Activated T-helper 2 cell treated with anti-CD3 and anti-CD28 coated beads, Interferon-gamma antibody, Interleukin-2, Interleukin-4, amounts not matched to agents 10 μg/mL and 5 μg/mL and 100 μg/mL, durations not matched to agents 14 hours and 24 hours and 36 hours (primary cell): ENCODE measurements at regions not wholly inside any gene's neighbourhood (a gene's known extent, or its start where the extent isn't known, plus 50 kb on each side); places are given as distances from the start of the nearest gene placed in this dataset.

Experiments
- DNase-seq: peaks from one replicate; pipeline ENCODE4 v3.0.0; 2021; ENCODE audit warnings: low spot score
- H3K27ac Mint-ChIP-seq: one replicate; pipeline ENCODE4 v1.8.0; 2021; ENCODE audit warnings: mixed read lengths
- H3K27me3 Mint-ChIP-seq: one replicate; pipeline ENCODE4 v1.8.0; 2021; ENCODE audit warnings: low read depth, mixed read lengths
- H3K36me3 Mint-ChIP-seq: one replicate; pipeline ENCODE4 v1.8.0; 2021; ENCODE audit warnings: low read depth, mixed read lengths
- H3K4me1 Mint-ChIP-seq: one replicate; pipeline ENCODE4 v1.8.0; 2021; ENCODE audit warnings: low read depth, mixed read lengths
- H3K4me3 Mint-ChIP-seq: one replicate; pipeline ENCODE4 v1.8.0; 2021; ENCODE audit warnings: low read depth, mild to moderate bottlenecking, moderate library complexity, mixed read lengths
- H3K9me3 Mint-ChIP-seq: one replicate; pipeline ENCODE4 v1.8.0; 2021; ENCODE audit warnings: mixed read lengths
- intact Hi-C: fragments of 100-400 bp; cut with micrococcal nuclease; formaldehyde crosslinking; loops from one replicate; pipeline ENCODE4 v1.15.1; 2023

DNA sequence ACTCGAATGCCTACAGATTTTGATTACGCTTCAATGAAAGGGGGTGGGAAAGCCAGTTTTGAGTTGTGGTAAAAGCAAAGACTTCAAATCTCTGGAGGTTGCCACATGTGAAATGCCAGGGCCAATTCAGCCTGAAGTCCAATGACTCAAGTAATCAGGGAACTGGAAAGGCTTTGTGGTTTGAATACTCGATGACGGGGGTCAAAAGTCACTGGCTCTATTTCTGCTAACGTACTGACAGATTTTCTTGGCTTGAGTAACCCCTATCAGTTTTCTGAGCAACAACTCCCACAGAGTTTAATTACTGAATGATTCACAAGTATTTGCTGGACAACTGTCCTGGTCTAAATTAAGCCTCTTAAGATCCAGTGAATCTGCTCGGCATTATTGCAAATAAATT, 152.2 kb downstream of the SIPA1L2 start:
- H3K9me3 Mint-ChIP-seq = no peaks in the 10 kb centered on the region
- H3K27me3 Mint-ChIP-seq = peaks cover 1% of the 10 kb centered on the region
- no peaks in the 10 kb centered on the region for H3K4me1 Mint-ChIP-seq
- intact Hi-C loops = no loop called here
- no peak overlapping the region for H3K27ac Mint-ChIP-seq
- no peaks in the 10 kb centered on the region for H3K36me3 Mint-ChIP-seq
- H3K4me3 Mint-ChIP-seq = no peak overlapping the region
- DNase-seq = no peak

DNA sequence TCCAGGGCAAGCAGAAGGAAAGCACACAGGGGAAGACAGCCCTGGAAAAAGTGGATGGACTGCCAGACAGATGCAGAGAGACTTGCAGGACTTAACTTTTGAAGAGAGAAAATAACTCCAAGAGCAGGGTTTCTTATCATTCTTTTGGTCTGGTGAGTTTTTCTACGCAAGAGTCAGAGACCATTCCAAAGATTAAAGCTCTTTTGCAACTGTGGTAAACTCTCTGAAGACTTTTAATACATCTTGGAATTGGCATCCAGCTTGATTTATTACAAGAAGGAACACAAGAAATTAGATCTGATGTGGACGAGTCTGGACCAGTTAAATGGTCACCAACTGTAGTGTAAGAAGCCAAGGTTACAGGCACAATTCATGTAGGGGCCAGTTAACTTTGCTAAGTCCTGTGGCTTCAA, 153.4 kb downstream of the SIPA1L2 start:
- peaks cover 1% of the 10 kb centered on the region for H3K27me3 Mint-ChIP-seq
- no peak overlapping the region for H3K27ac Mint-ChIP-seq
- intact Hi-C loops = no loop called here
- no peaks in the 10 kb centered on the region for H3K9me3 Mint-ChIP-seq
- no peak for DNase-seq
- H3K36me3 Mint-ChIP-seq = no peaks in the 10 kb centered on the region
- peaks cover 2% of the 10 kb centered on the region for H3K4me1 Mint-ChIP-seq
- H3K4me3 Mint-ChIP-seq = no peak overlapping the region

DNA sequence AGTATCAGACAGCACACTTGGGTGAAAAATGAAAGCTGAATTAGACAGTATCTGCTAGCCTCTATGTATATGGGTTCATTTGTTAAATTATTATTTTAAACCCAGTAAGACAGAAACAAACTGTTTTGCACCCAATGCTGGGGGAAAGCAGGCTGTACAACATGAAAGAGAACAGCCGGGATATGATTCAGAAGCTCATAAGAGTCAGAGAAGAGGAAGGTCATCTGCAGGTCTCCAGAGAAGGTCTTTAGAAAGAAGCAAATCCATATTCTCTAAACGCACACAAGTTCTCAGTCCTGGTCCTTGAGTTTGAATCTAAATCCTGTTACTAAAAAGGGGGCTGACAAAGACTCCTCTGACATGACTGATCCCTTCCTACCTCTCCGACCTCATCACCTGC, 155.1 kb downstream of the SIPA1L2 start:
- no peak overlapping the region for H3K4me3 Mint-ChIP-seq
- H3K4me1 Mint-ChIP-seq = peaks cover 2% of the 10 kb centered on the region
- peaks cover 1% of the 10 kb centered on the region for H3K27me3 Mint-ChIP-seq
- intact Hi-C loops = no loop called here
- no peaks in the 10 kb centered on the region for H3K36me3 Mint-ChIP-seq
- no peaks in the 10 kb centered on the region for H3K9me3 Mint-ChIP-seq
- H3K27ac Mint-ChIP-seq = no peak overlapping the region
- no peak for DNase-seq

DNA sequence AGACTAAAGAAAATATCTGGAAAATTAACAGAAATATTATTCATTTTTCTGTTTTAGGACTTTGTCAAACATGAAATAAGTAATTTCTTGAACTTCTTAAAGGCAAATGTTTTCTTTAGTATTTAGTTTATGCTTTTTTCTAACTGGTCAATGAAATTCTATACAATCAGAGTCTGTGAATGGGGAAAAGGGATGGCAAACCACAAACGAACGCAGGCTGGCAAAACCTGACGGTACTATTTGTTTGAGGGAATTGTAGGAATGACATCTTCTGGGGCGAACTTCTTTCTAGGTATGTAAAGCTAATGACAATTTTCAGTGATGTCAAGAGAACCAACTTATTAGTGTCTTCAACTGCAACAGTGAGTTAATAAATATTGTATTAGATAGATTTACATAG, 156.0 kb downstream of the SIPA1L2 start:
- Mint-ChIP-seq H3K4me1 (peaks cover 2% of the 10 kb centered on the region), H3K27ac (no peak overlapping the region), H3K4me3 (no peak overlapping the region), H3K36me3 (no peaks in the 10 kb centered on the region), H3K27me3 (peaks cover 1% of the 10 kb centered on the region), H3K9me3 (no peaks in the 10 kb centered on the region)
- intact Hi-C loops = no loop called here
- no peak for DNase-seq

DNA sequence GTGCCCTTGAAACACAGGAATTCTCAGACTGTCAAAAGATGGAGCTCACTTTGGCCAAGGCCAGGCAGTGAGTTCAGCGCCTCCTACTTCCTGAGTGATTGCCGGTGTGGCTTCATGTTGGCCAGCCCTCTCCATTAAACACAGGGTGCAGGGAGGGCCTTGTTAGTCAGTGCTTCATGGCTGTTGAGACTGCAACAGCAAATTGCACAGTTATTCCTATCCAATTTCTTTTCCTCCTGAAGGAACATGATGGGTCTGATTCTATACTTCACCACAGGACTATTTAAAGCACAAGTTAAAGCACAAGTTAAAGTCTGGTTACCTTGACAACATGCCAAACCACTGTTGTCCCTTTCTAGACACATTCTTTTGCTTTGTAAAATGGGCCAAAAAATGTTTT, 156.6 kb downstream of the SIPA1L2 start:
- Mint-ChIP-seq H3K9me3 (no peaks in the 10 kb centered on the region), H3K4me3 (no peak overlapping the region), H3K36me3 (no peaks in the 10 kb centered on the region), H3K27me3 (peaks cover 1% of the 10 kb centered on the region), H3K27ac (no peak overlapping the region), H3K4me1 (peaks cover 2% of the 10 kb centered on the region)
- no peak for DNase-seq
- intact Hi-C loops = no loop called here

DNA sequence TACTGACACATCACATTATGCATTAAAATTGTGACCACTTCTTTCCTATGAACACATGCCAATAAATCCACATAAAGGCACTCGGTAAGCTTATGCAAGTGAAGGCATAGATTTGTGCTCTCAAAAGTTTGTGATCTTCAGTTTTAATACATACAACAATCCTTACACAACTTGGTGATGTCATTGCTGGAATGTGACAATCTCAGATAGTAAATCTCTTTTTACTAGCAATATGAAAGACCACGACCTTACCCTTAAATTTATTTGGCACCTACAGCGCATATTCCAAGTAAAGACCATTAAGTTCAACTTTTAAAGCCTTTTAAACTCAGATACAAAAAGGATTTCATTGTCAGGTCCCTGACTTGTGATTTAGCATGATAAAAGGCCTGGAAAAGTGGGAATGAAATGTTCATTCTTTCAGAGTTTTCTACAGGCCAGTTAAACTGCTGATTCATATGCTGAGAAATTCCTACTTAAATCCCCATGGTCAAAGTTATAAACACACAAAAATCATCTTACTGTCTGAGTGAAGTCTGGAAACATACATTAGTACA, 157.4 kb downstream of the SIPA1L2 start:
- no peaks in the 10 kb centered on the region for H3K36me3 Mint-ChIP-seq
- no peaks in the 10 kb centered on the region for H3K9me3 Mint-ChIP-seq
- peaks cover 2% of the 10 kb centered on the region for H3K4me1 Mint-ChIP-seq
- intact Hi-C loops = no loop called here
- no peak overlapping the region for H3K27ac Mint-ChIP-seq
- H3K4me3 Mint-ChIP-seq = no peak overlapping the region
- DNase-seq = no peak
- peaks cover 1% of the 10 kb centered on the region for H3K27me3 Mint-ChIP-seq

DNA sequence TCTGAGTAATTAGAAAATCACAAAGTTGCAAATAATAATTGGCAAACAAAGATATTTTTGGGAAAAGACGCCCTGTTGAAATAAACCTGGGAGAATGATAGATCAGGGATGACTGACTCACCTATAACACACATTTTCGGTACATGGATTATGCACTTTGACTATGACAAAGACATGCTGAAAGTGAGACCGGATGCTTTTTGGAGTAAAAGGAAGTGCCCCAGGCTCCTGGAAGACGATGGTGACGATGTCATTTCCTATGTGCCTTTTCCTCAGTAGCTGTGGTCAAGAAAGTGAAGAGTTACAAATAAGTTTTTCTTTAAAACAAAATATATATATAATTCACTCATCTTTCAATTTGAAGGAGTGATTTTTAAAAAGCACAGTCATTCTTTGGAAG, 158.7 kb downstream of the SIPA1L2 start:
- Mint-ChIP-seq H3K4me1 (peaks cover 2% of the 10 kb centered on the region), H3K27ac (no peak overlapping the region), H3K36me3 (no peaks in the 10 kb centered on the region), H3K4me3 (no peak overlapping the region), H3K9me3 (no peaks in the 10 kb centered on the region), H3K27me3 (peaks cover under 1% of the 10 kb centered on the region)
- no peak for DNase-seq
- intact Hi-C loops = no loop called here

DNA sequence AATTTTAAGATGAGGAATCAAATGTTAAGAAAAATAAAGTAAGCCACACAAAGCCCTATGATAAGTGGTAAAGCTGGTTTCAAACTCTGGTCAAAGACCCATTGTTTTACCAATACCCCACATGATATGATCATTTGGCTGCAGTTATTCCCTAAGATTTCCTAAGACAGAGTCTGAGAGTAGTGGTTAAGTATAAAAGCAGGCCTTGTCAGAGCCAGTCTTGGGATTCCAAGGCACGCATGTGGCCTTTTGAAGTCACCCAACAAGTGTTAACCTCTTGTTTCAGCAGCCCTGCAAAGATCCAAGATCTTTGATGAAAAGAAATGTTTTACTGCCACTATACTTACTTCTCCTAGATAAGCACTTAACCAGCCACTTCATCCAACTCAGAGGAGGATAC, 159.2 kb downstream of the SIPA1L2 start:
- no peaks in the 10 kb centered on the region for H3K36me3 Mint-ChIP-seq
- no peak for DNase-seq
- H3K9me3 Mint-ChIP-seq = no peaks in the 10 kb centered on the region
- intact Hi-C loops = no loop called here
- H3K4me3 Mint-ChIP-seq = no peak overlapping the region
- peaks cover 2% of the 10 kb centered on the region for H3K4me1 Mint-ChIP-seq
- no peaks in the 10 kb centered on the region for H3K27me3 Mint-ChIP-seq
- no peak overlapping the region for H3K27ac Mint-ChIP-seq

DNA sequence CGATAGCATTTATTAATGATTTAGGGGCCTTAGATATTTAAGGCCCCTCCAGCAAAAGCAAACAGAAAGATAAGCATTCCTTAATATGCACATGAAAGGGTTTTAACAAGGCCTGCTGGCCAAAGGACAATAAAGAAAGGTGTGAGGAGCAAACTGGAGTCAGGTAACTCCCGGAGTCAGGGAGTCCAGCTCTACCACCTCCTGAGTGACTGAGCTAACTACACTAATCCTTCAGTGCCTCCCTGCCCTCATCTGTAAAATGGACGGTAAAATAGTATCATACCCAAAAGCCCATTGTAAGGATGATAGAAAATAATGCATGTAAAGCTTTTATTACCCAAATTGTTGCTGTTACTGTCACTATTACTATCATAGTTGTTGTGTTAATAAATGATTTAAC, 161.7 kb downstream of the SIPA1L2 start:
- H3K4me1 Mint-ChIP-seq = peaks cover 2% of the 10 kb centered on the region
- H3K36me3 Mint-ChIP-seq = no peaks in the 10 kb centered on the region
- intact Hi-C loops = no loop called here
- H3K27me3 Mint-ChIP-seq = peaks cover 2% of the 10 kb centered on the region
- no peak overlapping the region for H3K4me3 Mint-ChIP-seq
- DNase-seq = no peak
- H3K27ac Mint-ChIP-seq = no peak overlapping the region
- no peaks in the 10 kb centered on the region for H3K9me3 Mint-ChIP-seq

DNA sequence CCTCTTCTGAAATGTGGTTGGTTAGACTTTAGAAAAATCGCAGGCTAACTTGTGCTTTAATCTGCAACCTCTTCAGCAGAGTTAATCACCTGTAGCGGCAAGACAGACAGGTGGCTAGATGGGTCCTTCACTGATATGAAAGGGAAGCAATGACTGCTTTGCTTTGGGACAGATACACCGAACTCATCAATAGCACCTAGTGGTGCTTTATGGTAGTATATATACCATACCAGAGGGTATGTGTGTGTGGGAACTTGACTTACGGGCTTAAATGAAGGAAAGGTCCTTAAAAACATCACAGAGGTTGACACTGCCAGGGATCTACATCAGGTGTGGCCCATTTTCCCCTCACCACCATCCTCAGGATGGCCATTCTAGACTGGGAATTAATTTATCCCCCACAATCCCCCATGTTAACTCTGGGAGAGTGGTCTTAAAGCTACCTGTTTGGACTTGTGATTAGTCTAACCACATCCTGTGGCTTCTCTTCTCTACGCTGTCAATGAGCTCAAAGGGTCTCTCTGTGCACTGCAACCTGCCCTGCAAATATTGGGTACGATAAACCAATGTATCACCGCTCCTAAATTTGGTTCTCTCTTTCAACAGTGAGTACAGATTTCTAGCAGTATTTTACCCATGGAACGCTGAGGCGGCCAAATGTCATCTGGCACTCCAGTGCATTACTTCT, 162.7 kb downstream of the SIPA1L2 start:
- H3K27me3 Mint-ChIP-seq = peaks cover 2% of the 10 kb centered on the region
- intact Hi-C loops = no loop called here
- H3K27ac Mint-ChIP-seq = no peak overlapping the region
- H3K36me3 Mint-ChIP-seq = no peaks in the 10 kb centered on the region
- no peak overlapping the region for H3K4me3 Mint-ChIP-seq
- H3K9me3 Mint-ChIP-seq = no peaks in the 10 kb centered on the region
- no peak for DNase-seq
- peaks cover 2% of the 10 kb centered on the region for H3K4me1 Mint-ChIP-seq

DNA sequence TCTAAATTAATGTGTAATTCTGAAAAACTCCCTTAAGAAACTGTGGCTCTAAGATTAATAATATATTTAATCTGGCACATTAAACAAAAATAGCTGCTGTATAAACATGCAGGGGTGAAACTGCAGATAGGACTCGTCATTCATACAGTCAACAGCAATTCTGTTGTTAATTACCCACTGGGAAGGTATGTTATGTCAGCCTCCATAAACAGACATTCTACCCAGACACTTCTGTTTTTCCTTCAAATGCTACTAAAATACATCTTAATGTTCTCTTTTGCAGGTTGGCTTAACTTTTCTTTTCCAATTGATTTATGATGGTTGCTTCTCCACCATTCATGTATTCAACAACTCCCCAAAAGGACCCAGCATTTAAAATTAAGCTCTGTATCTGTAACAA, 165.6 kb downstream of the SIPA1L2 start:
- DNase-seq = no peak
- H3K27me3 Mint-ChIP-seq = peaks cover 5% of the 10 kb centered on the region
- no peaks in the 10 kb centered on the region for H3K36me3 Mint-ChIP-seq
- intact Hi-C loops = no loop called here
- no peaks in the 10 kb centered on the region for H3K9me3 Mint-ChIP-seq
- no peaks in the 10 kb centered on the region for H3K4me1 Mint-ChIP-seq
- H3K27ac Mint-ChIP-seq = no peak overlapping the region
- H3K4me3 Mint-ChIP-seq = no peak overlapping the region

DNA sequence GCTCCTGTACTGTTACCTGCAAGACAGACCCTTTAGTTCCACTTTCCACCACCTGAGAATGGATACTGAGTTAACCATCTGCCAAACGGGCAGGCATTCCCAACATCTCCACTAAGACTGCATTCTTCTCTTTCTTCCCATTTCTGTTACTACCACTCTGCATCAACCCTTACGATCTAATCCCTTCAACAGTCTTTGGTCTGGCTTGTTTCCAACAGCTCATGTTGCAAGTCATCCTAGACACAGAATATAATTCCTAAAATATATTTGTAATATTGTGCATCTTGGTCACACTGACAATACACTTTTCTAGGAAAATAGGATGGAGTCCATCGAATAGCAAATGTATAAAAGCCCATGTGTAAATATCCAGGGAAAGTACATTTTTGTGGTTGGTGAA, 166.7 kb downstream of the SIPA1L2 start:
- no peaks in the 10 kb centered on the region for H3K36me3 Mint-ChIP-seq
- no peak overlapping the region for H3K4me3 Mint-ChIP-seq
- no peak overlapping the region for H3K27ac Mint-ChIP-seq
- intact Hi-C loops = no loop called here
- H3K9me3 Mint-ChIP-seq = no peaks in the 10 kb centered on the region
- peaks cover 5% of the 10 kb centered on the region for H3K27me3 Mint-ChIP-seq
- DNase-seq = no peak
- H3K4me1 Mint-ChIP-seq = peaks cover 2% of the 10 kb centered on the region

DNA sequence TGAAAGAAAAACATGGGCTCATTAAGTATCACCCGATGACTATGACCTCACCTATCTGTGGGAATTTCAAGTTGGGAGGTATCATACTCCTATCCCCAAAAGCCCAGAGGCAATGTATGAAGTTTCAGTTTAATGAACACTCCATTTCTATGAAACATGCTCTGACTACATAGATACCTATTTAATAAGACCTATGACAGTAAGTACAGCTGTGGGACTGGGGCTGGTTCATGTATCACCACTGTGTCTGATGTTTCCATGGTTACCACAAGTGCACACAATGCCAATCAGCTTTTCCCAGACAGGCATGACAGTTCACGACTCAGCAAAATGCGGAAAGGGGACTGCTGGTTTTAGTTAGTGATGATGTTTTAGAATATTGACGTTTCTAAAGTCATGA, 167.7 kb downstream of the SIPA1L2 start:
- Mint-ChIP-seq H3K27ac (no peak overlapping the region), H3K36me3 (no peaks in the 10 kb centered on the region), H3K4me1 (peaks cover 4% of the 10 kb centered on the region), H3K9me3 (no peaks in the 10 kb centered on the region), H3K27me3 (peaks cover 5% of the 10 kb centered on the region), H3K4me3 (no peak overlapping the region)
- intact Hi-C loops = no loop called here
- no peak for DNase-seq

DNA sequence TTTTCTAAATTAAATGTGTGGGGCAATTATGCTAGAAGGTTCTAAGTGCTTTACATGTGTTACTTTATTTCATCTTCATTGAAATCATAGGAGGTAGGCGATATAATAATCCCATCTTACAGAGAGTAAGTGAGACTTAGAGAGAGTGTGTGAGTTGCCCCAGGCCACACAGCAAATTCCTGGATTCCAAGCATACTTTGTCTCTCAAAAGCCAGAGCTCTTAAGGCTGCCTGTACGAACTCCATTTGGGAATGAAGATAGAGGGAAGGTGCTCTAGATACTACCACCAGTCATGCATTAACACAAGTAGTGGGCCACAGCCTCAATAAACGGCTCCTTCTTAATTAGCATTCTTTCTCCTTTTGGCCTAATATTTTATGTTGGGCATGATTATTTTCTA, 170.1 kb downstream of the SIPA1L2 start:
- no peak overlapping the region for H3K4me3 Mint-ChIP-seq
- no peak for DNase-seq
- peaks cover 4% of the 10 kb centered on the region for H3K4me1 Mint-ChIP-seq
- H3K27me3 Mint-ChIP-seq = peaks cover 5% of the 10 kb centered on the region
- intact Hi-C loops = no loop called here
- no peaks in the 10 kb centered on the region for H3K36me3 Mint-ChIP-seq
- no peaks in the 10 kb centered on the region for H3K9me3 Mint-ChIP-seq
- no peak overlapping the region for H3K27ac Mint-ChIP-seq
